GM12878 (cell line): ENCODE measurements at regions not wholly inside any gene's neighbourhood (a gene's known extent, or its start where the extent isn't known, plus 50 kb on each side); places are given as distances from the start of the nearest gene placed in this dataset.

Source experiments
- ATAC-seq: fragments of 200-7000 bp; cut with Tn5 transposase; 3 replicates; pipeline ENCODE4 v1.9.1; 2020; ENCODE audit warnings: mild to moderate bottlenecking, moderate library complexity
- BruUV-seq: library from RNA; stranded (reverse); fragments of 400-500 nt; replicated peaks from 2 replicates; lab custom pipeline; 2021; lab: Mats Ljungman, UMichigan
- CTCF ChIA-PET: fragments of 300-600 bp; sonication (Branson Sonifier 250); formaldehyde crosslinking; extraction: SDS; loops from one replicate; lab custom pipeline; 2021; ENCODE audit warnings: inconsistent platforms; lab: Yijun Ruan, JAX
- POLR2A ChIA-PET: fragments of 350-600 bp; formaldehyde crosslinking; extraction: SDS; loops from one replicate; lab custom pipeline; 2021; ENCODE audit warnings: inconsistent platforms; lab: Charles Lee
- RAD21 ChIA-PET: fragments of 300-600 bp; sonication (Branson Sonifier 250); formaldehyde crosslinking; loops from one replicate; lab custom pipeline; 2023; ENCODE audit warnings: antibody characterized with exemption; ENCODE audit not compliant: unreplicated experiment; lab: Charles Lee
- SMC1A ChIA-PET: fragments of 300-600 bp; sonication (Branson Sonifier 250); formaldehyde crosslinking; loops from one replicate; lab custom pipeline; 2023; ENCODE audit not compliant: unreplicated experiment, uncharacterized antibody; lab: Charles Lee
- DNase-seq: peaks from one replicate; pipeline ENCODE4 v3.0.0-alpha.2; 2011; ENCODE audit warnings: low read depth, low spot score
- FAIRE-seq: peaks from 3 replicates; lab custom pipeline; 2011; peaks lifted over from hg19 to GRCh38; lab: Jason Lieb, UNC
- H2AFZ ChIP-seq: 2 replicates; pipeline ENCODE4 v1.6.0; 2011; ENCODE audit warnings: low read depth, low read length, control low read depth; ENCODE audit not compliant: control insufficient read depth
- H3K27ac ChIP-seq: 2 replicates; pipeline ENCODE4 v1.5.1; 2011; ENCODE audit warnings: control low read depth; ENCODE audit not compliant: control insufficient read depth, insufficient read depth
- H3K27me3 ChIP-seq, 2 experiments: replicated peaks in 1 of 2; 2 replicates each; pipeline versions ENCODE4 v1.6.0 to v1.6.1; 2011; ENCODE audit warnings: low read length in 1 of 2; ENCODE audit not compliant: control insufficient read depth in 2 of 2, insufficient read depth in 2 of 2
- H3K36me3 ChIP-seq, 2 experiments: 2 replicates each; pipeline ENCODE4 v1.5.1; 2011; ENCODE audit warnings: low read length in 1 of 2; ENCODE audit not compliant: control insufficient read depth in 2 of 2, insufficient read depth in 2 of 2
- H3K4me1 ChIP-seq: 2 replicates; pipeline ENCODE4 v1.6.1; 2011; ENCODE audit warnings: mild to moderate bottlenecking, low read length, moderate library complexity, mixed read lengths; ENCODE audit not compliant: control insufficient read depth, insufficient read depth
- H3K4me2 ChIP-seq: 2 replicates; pipeline ENCODE4 v1.6.0; 2011; ENCODE audit warnings: control low read depth; ENCODE audit not compliant: control insufficient read depth, insufficient read depth
- H3K4me3 ChIP-seq: fragments of 200-600 bp; sonication (generic); 2 replicates; pipeline ENCODE4 v1.5.1; 2016
- H3K79me2 ChIP-seq: 2 replicates; pipeline ENCODE4 v1.6.0; 2011; ENCODE audit warnings: low read length; ENCODE audit not compliant: control insufficient read depth, insufficient read depth
- H3K9ac ChIP-seq: 2 replicates; pipeline ENCODE4 v1.8.0; 2011; ENCODE audit warnings: low read length, control low read depth, mixed read lengths; ENCODE audit not compliant: control insufficient read depth, insufficient read depth
- H3K9me3 ChIP-seq: replicated peaks from 3 replicates; pipeline ENCODE4 v1.5.1; 2011; ENCODE audit warnings: mild to moderate bottlenecking, low read length; ENCODE audit not compliant: control insufficient read depth, insufficient read depth
- H4K20me1 ChIP-seq: 2 replicates; pipeline ENCODE4 v1.6.0; 2011; ENCODE audit not compliant: control insufficient read depth, insufficient read depth
- CEBPB ChIP-seq, 2 experiments: fragments of 150-350 bp in 1 of 2; IDR thresholded peaks; 2 replicates each; pipeline ENCODE4 v1.6.1; 2012 to 2014; ENCODE audit warnings: low read depth in 2 of 2, low read length in 2 of 2, borderline replicate concordance in 1 of 2, inconsistent platforms in 1 of 2
- ETV6 ChIP-seq, 2 experiments: fragments of 450-650 bp in 1 of 2; IDR thresholded peaks in 1 of 2; conservative IDR thresholded peaks in 1 of 2; 2 replicates each; pipeline ENCODE4 v1.6.1; 2014; ENCODE audit warnings: antibody characterized with exemption in 1 of 2, borderline replicate concordance in 1 of 2, low read depth in 1 of 2, mild to moderate bottlenecking in 1 of 2, moderate library complexity in 1 of 2
- JUND ChIP-seq: IDR thresholded peaks from 2 replicates; pipeline ENCODE4 v1.6.1; 2012; ENCODE audit warnings: low read depth, mild to moderate bottlenecking, low read length, improper control_type of control experiment, moderate library complexity
- KAT2A ChIP-seq: conservative IDR thresholded peaks from 2 replicates; pipeline ENCODE4 v1.6.1; 2011; ENCODE audit warnings: low read depth, low read length; ENCODE audit not compliant: control insufficient read depth
- KDM1A ChIP-seq: fragments of 200-600 bp; sonication (generic); IDR thresholded peaks from 2 replicates; pipeline ENCODE4 v1.6.1; 2016; ENCODE audit warnings: borderline replicate concordance
- LARP7 ChIP-seq: fragments of 450-650 bp; IDR thresholded peaks from 2 replicates; pipeline ENCODE4 v1.6.1; 2017; ENCODE audit warnings: mild to moderate bottlenecking
- MEF2B ChIP-seq: fragments of 450-650 bp; IDR thresholded peaks from 2 replicates; pipeline ENCODE4 v1.6.1; 2018; ENCODE audit warnings: mild to moderate bottlenecking, moderate library complexity; ENCODE audit not compliant: partially characterized antibody, poor library complexity, severe bottlenecking
- NBN ChIP-seq: fragments of 450-650 bp; IDR thresholded peaks from 2 replicates; pipeline ENCODE4 v1.6.1; 2016
- POLR2A ChIP-seq: IDR thresholded peaks from 2 replicates; pipeline ENCODE4 v1.6.1; 2011; ENCODE audit warnings: low read depth, mild to moderate bottlenecking, low read length
- RFX5 ChIP-seq: IDR thresholded peaks from 2 replicates; pipeline ENCODE4 v1.6.1; 2011; ENCODE audit warnings: low read depth, low read length, improper control_type of control experiment
- SMC3 ChIP-seq: IDR thresholded peaks from 2 replicates; pipeline ENCODE4 v1.6.1; 2011; ENCODE audit warnings: low read length, improper control_type of control experiment, borderline replicate concordance
- in situ Hi-C: fragments of 300-500 bp; cut with MboI; formaldehyde crosslinking; loops from 9 replicates; pipeline ENCODE4 v1.14.3; 2018; ENCODE audit warnings: mixed read lengths
- intact Hi-C: fragments of 100-400 bp; cut with micrococcal nuclease; formaldehyde crosslinking; loops from one replicate; pipeline ENCODE4 v1.14.2; 2022; ENCODE audit not compliant: unreplicated experiment
- TF ChIP-seq, protein P1 (sequence below): IDR thresholded peaks from 2 replicates; pipeline ENCODE4 v1.6.1; 2011; ENCODE audit warnings: borderline replicate concordance, low read depth, mild to moderate bottlenecking, moderate library complexity, mixed read lengths, low read length; ENCODE audit not compliant: insufficient read depth; ENCODE audit errors: extremely low read length
- TF ChIP-seq, protein P2 (sequence below): fragments of 450-650 bp; IDR thresholded peaks from 2 replicates; pipeline ENCODE4 v1.6.1; 2018; ENCODE audit warnings: mild to moderate bottlenecking, low read depth, moderate library complexity; ENCODE audit not compliant: partially characterized antibody
- TF ChIP-seq, protein P3 (sequence below): fragments of 450-650 bp; conservative IDR thresholded peaks from 2 replicates; pipeline ENCODE4 v1.6.1; 2017; ENCODE audit warnings: mild to moderate bottlenecking, moderate library complexity
- TF ChIP-seq, protein P4 (sequence below), 3 experiments: IDR thresholded peaks in 2 of 3; conservative IDR thresholded peaks in 1 of 3; 2 replicates each; pipeline ENCODE4 v1.5.1; 2011; ENCODE audit warnings: low read depth in 3 of 3, low read length in 3 of 3, mild to moderate bottlenecking in 3 of 3, control low read depth in 2 of 3, moderate library complexity in 2 of 3, inconsistent platforms in 1 of 3, mixed read lengths in 1 of 3; ENCODE audit not compliant: control insufficient read depth in 2 of 3, insufficient read depth in 1 of 3; ENCODE audit errors: extremely low read depth in 1 of 3

DNA sequence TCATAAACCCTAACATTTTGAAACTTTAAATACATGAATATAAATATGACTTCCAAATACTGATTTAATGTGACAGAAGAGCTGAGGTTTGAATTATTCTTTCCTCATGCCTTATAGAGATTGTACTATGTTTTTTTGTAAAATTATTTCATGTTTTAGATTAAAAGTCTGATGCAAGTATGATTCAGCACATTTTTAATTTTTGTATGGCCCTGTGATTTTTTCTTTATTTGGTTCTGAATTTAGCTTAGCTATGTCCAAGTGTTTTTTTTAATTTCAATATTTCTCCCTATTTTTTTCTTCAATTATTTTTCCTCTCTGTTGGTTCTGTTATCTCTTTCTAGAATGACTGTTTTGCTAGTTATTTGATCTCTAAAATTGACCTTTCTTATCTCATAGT is 552.1 kb downstream of the XIRP2 start:
- ATAC-seq (no peak), FAIRE-seq (no peak), DNase-seq (no peak)
- BruUV-seq: no TSS peak
- Histone ChIP-seq H3K9me3 (no peaks in the 10 kb centered on the region), H3K4me2 (no peak overlapping the region), H3K4me3 (no peak overlapping the region), H3K36me3 (no peaks in the 10 kb centered on the region), H3K27ac (no peak overlapping the region), H2AFZ (no peak overlapping the region), H3K9ac (no peak overlapping the region), H3K79me2 (no peaks in the 10 kb centered on the region), H3K27me3 (no peaks in the 10 kb centered on the region), H4K20me1 (no peaks in the 10 kb centered on the region)
- intact Hi-C loops (no loop called here), in situ Hi-C loops (no loop called here)
- CTCF ChIA-PET: interaction anchor here (0.9 kb wide), 1 partner anchor 11 kb away, joined by 3 read pairs; no protein-coding TSS in a partner anchor
- SMC1A ChIA-PET: no interaction called here
- RAD21 ChIA-PET: no interaction called here
- TF ChIP-seq LARP7: no peak
- no peak for TF ChIP-seq SMC3
- TF ChIP-seq, protein P1, sequence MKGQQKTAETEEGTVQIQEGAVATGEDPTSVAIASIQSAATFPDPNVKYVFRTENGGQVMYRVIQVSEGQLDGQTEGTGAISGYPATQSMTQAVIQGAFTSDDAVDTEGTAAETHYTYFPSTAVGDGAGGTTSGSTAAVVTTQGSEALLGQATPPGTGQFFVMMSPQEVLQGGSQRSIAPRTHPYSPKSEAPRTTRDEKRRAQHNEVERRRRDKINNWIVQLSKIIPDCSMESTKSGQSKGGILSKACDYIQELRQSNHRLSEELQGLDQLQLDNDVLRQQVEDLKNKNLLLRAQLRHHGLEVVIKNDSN: no peak
- no peak for TF ChIP-seq POLR2A
- no peak for TF ChIP-seq KAT2A
- TF ChIP-seq, protein P2, sequence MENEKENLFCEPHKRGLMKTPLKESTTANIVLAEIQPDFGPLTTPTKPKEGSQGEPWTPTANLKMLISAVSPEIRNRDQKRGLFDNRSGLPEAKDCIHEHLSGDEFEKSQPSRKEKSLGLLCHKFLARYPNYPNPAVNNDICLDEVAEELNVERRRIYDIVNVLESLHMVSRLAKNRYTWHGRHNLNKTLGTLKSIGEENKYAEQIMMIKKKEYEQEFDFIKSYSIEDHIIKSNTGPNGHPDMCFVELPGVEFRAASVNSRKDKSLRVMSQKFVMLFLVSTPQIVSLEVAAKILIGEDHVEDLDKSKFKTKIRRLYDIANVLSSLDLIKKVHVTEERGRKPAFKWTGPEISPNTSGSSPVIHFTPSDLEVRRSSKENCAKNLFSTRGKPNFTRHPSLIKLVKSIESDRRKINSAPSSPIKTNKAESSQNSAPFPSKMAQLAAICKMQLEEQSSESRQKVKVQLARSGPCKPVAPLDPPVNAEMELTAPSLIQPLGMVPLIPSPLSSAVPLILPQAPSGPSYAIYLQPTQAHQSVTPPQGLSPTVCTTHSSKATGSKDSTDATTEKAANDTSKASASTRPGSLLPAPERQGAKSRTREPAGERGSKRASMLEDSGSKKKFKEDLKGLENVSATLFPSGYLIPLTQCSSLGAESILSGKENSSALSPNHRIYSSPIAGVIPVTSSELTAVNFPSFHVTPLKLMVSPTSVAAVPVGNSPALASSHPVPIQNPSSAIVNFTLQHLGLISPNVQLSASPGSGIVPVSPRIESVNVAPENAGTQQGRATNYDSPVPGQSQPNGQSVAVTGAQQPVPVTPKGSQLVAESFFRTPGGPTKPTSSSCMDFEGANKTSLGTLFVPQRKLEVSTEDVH: no peak
- no peak for TF ChIP-seq KDM1A
- no peak for TF ChIP-seq RFX5
- TF ChIP-seq, protein P3, sequence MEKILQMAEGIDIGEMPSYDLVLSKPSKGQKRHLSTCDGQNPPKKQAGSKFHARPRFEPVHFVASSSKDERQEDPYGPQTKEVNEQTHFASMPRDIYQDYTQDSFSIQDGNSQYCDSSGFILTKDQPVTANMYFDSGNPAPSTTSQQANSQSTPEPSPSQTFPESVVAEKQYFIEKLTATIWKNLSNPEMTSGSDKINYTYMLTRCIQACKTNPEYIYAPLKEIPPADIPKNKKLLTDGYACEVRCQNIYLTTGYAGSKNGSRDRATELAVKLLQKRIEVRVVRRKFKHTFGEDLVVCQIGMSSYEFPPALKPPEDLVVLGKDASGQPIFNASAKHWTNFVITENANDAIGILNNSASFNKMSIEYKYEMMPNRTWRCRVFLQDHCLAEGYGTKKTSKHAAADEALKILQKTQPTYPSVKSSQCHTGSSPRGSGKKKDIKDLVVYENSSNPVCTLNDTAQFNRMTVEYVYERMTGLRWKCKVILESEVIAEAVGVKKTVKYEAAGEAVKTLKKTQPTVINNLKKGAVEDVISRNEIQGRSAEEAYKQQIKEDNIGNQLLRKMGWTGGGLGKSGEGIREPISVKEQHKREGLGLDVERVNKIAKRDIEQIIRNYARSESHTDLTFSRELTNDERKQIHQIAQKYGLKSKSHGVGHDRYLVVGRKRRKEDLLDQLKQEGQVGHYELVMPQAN: no peak
- TF ChIP-seq CEBPB (IDR thresholded peaks at IDR 0.05; ENCODE audit: borderline replicate concordance in 1 of 2, low read depth in 2 of 2, low read length in 2 of 2): no peak
- no peak for TF ChIP-seq JUND
- no peak for TF ChIP-seq ETV6 (conservative IDR thresholded peaks at IDR 0.05 in 1 of 2, IDR thresholded peaks at IDR 0.05 in 1 of 2; ENCODE audit: borderline replicate concordance in 1 of 2, low read depth in 1 of 2)
- no peak for TF ChIP-seq NBN
- TF ChIP-seq, protein P4, sequence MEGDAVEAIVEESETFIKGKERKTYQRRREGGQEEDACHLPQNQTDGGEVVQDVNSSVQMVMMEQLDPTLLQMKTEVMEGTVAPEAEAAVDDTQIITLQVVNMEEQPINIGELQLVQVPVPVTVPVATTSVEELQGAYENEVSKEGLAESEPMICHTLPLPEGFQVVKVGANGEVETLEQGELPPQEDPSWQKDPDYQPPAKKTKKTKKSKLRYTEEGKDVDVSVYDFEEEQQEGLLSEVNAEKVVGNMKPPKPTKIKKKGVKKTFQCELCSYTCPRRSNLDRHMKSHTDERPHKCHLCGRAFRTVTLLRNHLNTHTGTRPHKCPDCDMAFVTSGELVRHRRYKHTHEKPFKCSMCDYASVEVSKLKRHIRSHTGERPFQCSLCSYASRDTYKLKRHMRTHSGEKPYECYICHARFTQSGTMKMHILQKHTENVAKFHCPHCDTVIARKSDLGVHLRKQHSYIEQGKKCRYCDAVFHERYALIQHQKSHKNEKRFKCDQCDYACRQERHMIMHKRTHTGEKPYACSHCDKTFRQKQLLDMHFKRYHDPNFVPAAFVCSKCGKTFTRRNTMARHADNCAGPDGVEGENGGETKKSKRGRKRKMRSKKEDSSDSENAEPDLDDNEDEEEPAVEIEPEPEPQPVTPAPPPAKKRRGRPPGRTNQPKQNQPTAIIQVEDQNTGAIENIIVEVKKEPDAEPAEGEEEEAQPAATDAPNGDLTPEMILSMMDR (IDR thresholded peaks at IDR 0.05 in 2 of 3, conservative IDR thresholded peaks at IDR 0.05 in 1 of 3; ENCODE audit: control insufficient read depth in 2 of 3, extremely low read depth in 1 of 3, insufficient read depth in 1 of 3, low read depth in 3 of 3, low read length in 3 of 3): no peak
- no peak for TF ChIP-seq MEF2B
- TF ChIP-seq, all 136 proteins: peak for 0
- POLR2A ChIA-PET: no interaction called here
- no peaks in the 10 kb centered on the region for H3K4me1 ChIP-seq
